Gastrocnemius medialis (tissue), 4 donors: ENCODE measurements at regions not wholly inside any gene's neighbourhood (a gene's known extent, or its start where the extent isn't known, plus 50 kb on each side); places are given as distances from the start of the nearest gene placed in this dataset.

Source experiments
- ATAC-seq, 2 donors: fragments of 150-250 bp; one replicate each; pipeline ENCODE4 v1.9.1; 2016
- DNase-seq, 2 donors: peaks; one replicate each; pipeline ENCODE4 v3.0.0-alpha.2; 2019
- H3K27ac ChIP-seq, 4 donors: fragments of 200-600 bp; sonication (generic); 1 replicate in 1 of 4; 2 replicates in 3 of 4; pipeline ENCODE4 v1.5.1; 2016 to 2018; ENCODE audit warnings: mild to moderate bottlenecking in 2 of 4, moderate library complexity in 1 of 4
- H3K27me3 ChIP-seq, 3 donors: fragments of 200-600 bp; sonication (generic) in 2 of 3; 1 replicate in 1 of 3; 2 replicates in 2 of 3; pipeline versions ENCODE4 v1.5.1 to v1.6.0; 2016 to 2019; ENCODE audit warnings: mild to moderate bottlenecking in 1 of 3, moderate library complexity in 1 of 3
- H3K36me3 ChIP-seq, 2 donors: fragments of 200-600 bp; sonication (generic) in 1 of 2; one replicate each; pipeline ENCODE4 v1.5.1; 2017 to 2018
- H3K4me1 ChIP-seq, 2 donors: fragments of 200-600 bp; sonication (generic) in 1 of 2; one replicate each; pipeline ENCODE4 v1.5.1; 2016 to 2017; ENCODE audit warnings: mild to moderate bottlenecking in 2 of 2
- H3K4me3 ChIP-seq, 4 donors: fragments of 200-600 bp; sonication (generic) in 3 of 4; 1 replicate in 1 of 4; 2 replicates in 3 of 4; pipeline ENCODE4 v1.5.1; 2016 to 2019; ENCODE audit warnings: mild to moderate bottlenecking in 2 of 4
- H3K9me3 ChIP-seq, 3 donors: fragments of 200-600 bp; sonication (generic) in 2 of 3; 1 replicate in 1 of 3; 2 replicates in 2 of 3; pipeline ENCODE4 v1.5.1; 2016 to 2019
- POLR2A ChIP-seq, 2 donors: fragments of 450-650 bp; IDR thresholded peaks; one replicate each; pipeline ENCODE4 v1.6.1; 2017; ENCODE audit warnings: antibody characterized with exemption in 2 of 2, mild to moderate bottlenecking in 2 of 2, moderate library complexity in 2 of 2
- in situ Hi-C, 4 donors: fragments of 200-750 bp; cut with MboI; loops; one replicate each; pipeline versions ENCODE4 v1.15.0 to v1.8.0; 2017; ENCODE audit warnings: low sequenced_read_pairs in 4 of 4
- intact Hi-C: fragments of 100-400 bp; cut with DNase I; formaldehyde crosslinking; loops from one replicate; pipeline ENCODE4 v1.15.1; 2023; ENCODE audit warnings: low total_unique reads
- TF ChIP-seq, protein P1 (sequence below), 5 experiments: fragments of 450-650 bp in 3 of 5; fragments of 200-600 bp in 2 of 5; sonication (generic) in 2 of 5; IDR thresholded peaks in 4 of 5; conservative IDR thresholded peaks in 1 of 5; 1 replicate in 4 of 5; 2 replicates in 1 of 5; pipeline ENCODE4 v1.5.1; 2016 to 2019; ENCODE audit warnings: antibody characterized with exemption in 5 of 5, mild to moderate bottlenecking in 3 of 5, moderate library complexity in 3 of 5

DNA sequence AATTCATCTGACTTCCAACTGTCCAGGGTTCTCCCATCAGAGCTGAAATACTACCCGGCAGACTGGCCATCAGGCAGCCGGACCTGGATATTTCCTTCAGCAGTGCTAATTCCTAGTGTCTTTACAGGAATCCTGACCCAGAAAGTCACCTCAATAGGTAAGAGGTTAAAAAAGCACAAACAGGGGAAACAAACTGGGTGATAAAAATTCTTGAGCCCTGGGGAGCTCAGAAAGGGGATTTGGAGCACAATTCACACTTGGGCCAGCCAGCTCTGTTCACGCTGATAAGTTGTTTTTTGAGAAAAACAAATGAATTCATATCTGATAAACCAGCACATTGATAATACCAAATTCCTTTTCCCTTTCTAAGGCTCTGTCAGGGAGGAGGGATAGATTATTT lies 104.0 kb downstream of the EDN1 start:
- TF ChIP-seq POLR2A (IDR thresholded peaks at IDR 0.05), result no peak
- TF ChIP-seq, protein P1, sequence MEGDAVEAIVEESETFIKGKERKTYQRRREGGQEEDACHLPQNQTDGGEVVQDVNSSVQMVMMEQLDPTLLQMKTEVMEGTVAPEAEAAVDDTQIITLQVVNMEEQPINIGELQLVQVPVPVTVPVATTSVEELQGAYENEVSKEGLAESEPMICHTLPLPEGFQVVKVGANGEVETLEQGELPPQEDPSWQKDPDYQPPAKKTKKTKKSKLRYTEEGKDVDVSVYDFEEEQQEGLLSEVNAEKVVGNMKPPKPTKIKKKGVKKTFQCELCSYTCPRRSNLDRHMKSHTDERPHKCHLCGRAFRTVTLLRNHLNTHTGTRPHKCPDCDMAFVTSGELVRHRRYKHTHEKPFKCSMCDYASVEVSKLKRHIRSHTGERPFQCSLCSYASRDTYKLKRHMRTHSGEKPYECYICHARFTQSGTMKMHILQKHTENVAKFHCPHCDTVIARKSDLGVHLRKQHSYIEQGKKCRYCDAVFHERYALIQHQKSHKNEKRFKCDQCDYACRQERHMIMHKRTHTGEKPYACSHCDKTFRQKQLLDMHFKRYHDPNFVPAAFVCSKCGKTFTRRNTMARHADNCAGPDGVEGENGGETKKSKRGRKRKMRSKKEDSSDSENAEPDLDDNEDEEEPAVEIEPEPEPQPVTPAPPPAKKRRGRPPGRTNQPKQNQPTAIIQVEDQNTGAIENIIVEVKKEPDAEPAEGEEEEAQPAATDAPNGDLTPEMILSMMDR (IDR thresholded peaks at IDR 0.05 in 4 of 5, conservative IDR thresholded peaks at IDR 0.05 in 1 of 5), result no peak
- ATAC-seq (no peak), DNase-seq (no peak)
- Histone ChIP-seq H3K4me3 (no peak overlapping the region), H3K27me3 (no peaks in the 10 kb centered on the region), H3K9me3 (no peaks in the 10 kb centered on the region), H3K36me3 (no peaks in the 10 kb centered on the region), H3K27ac (no peak overlapping the region), H3K4me1 (no peaks in the 10 kb centered on the region)
- in situ Hi-C loops (no loop called here), intact Hi-C loops (loop anchor here (5.0 kb wide), 1 partner anchor 467 kb away; no protein-coding TSS in a partner anchor)

DNA sequence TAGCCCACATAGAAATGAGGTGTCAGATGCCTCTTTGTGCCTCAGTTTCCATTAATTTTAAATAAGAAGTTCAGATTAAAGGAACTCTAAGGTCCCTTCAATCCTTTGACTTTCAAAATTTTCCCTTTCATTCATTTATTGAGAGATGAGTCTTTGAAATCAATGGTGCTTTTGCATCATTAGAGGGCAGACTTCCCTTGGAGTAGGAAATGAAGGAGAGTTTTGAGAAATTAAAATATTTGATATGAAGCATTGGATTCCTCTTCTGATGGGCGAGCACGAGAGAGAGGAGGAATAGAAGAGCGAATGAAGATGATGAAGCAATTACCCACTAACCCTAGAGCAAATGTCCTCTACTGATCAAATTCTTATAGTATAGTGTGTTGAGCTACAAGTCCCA lies 105.7 kb downstream of the EDN1 start:
- ATAC-seq, result no peak
- TF ChIP-seq, protein P1 (IDR thresholded peaks at IDR 0.05 in 4 of 5, conservative IDR thresholded peaks at IDR 0.05 in 1 of 5), result no peak
- no peak for TF ChIP-seq POLR2A (IDR thresholded peaks at IDR 0.05)

DNA sequence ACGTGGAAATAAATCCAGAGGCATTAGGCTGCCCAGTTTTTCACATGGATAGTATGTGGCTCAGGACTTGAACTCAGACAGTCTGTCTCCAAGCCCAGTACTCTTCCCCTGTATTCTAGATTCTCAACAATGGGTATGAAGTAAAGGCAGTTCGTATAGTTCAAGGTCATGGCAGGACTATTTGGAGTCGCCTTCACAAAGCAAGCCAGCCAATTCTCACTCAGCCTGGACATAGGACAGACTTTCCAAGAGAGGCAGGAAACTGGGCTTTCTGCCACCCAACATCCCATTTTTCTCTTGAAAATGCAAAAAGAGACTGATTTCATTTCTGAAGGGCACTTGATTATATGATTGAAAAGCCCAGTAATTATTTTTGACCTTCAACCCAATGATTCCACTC lies 111.0 kb downstream of the EDN1 start:
- no peaks in the 10 kb centered on the region for H3K36me3 ChIP-seq
- no peaks in the 10 kb centered on the region for H3K4me1 ChIP-seq
- no peaks in the 10 kb centered on the region for H3K27me3 ChIP-seq
- no peak for TF ChIP-seq POLR2A (IDR thresholded peaks at IDR 0.05)
- TF ChIP-seq, protein P1 (IDR thresholded peaks at IDR 0.05 in 4 of 5, conservative IDR thresholded peaks at IDR 0.05 in 1 of 5), result no peak
- intact Hi-C loops (no loop called here), in situ Hi-C loops (no loop called here)
- H3K27ac ChIP-seq, result no peak overlapping the region
- DNase-seq, result no peak
- no peak overlapping the region for H3K4me3 ChIP-seq
- ATAC-seq, result no peak
- no peaks in the 10 kb centered on the region for H3K9me3 ChIP-seq

More for the DNA sequence above, 105.7 kb downstream of the EDN1 start:
- Histone ChIP-seq H3K4me1 (no peaks in the 10 kb centered on the region), H3K36me3 (no peaks in the 10 kb centered on the region), H3K27ac (no peak overlapping the region), H3K9me3 (no peaks in the 10 kb centered on the region), H3K27me3 (no peaks in the 10 kb centered on the region), H3K4me3 (no peak overlapping the region)
- no peak for DNase-seq
- intact Hi-C loops (no loop called here), in situ Hi-C loops (no loop called here)

DNA sequence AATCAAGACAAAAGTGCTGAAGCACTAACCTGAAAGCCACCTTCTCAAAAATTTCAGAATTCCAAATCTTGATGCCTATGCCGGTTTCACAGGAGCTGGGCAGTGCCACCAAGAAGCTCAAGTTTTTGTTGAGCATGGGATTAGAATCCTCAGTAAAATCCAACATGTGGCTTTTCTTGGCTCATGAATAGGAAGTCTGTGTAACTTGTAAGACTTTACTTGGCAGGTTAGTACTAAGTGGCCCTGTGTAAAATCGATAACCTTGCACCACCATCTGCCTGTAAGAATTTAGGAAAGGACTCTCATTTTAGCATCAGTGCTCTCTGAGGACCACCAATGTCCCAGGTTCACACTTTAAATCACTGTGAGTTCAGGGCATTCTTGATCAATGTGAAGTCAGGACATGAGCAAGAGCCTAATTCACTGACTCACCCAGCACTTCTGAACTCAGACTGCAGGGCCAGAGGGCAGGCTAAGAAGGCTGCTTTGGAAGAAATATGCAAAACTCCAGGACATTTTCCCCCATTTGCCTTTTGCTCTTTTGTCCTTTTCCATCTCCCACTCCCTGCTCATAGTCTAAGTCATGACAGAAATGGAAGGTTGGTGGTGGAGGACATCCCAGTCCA lies 113.2 kb downstream of the EDN1 start:
- Histone ChIP-seq H3K9me3 (no peaks in the 10 kb centered on the region), H3K4me3 (no peak overlapping the region), H3K36me3 (no peaks in the 10 kb centered on the region), H3K27me3 (no peaks in the 10 kb centered on the region), H3K4me1 (no peaks in the 10 kb centered on the region), H3K27ac (no peak overlapping the region)
- DNase-seq (no peak), ATAC-seq (no peak)
- in situ Hi-C loops (no loop called here), intact Hi-C loops (no loop called here)
- TF ChIP-seq, protein P1 (IDR thresholded peaks at IDR 0.05 in 4 of 5, conservative IDR thresholded peaks at IDR 0.05 in 1 of 5), result no peak
- no peak for TF ChIP-seq POLR2A (IDR thresholded peaks at IDR 0.05)
